ENCODE measurements at regions not wholly inside any gene's neighbourhood (a gene's known extent, or its start where the extent isn't known, plus 50 kb on each side); places are given as distances from the start of the nearest gene placed in this dataset.

DNA sequence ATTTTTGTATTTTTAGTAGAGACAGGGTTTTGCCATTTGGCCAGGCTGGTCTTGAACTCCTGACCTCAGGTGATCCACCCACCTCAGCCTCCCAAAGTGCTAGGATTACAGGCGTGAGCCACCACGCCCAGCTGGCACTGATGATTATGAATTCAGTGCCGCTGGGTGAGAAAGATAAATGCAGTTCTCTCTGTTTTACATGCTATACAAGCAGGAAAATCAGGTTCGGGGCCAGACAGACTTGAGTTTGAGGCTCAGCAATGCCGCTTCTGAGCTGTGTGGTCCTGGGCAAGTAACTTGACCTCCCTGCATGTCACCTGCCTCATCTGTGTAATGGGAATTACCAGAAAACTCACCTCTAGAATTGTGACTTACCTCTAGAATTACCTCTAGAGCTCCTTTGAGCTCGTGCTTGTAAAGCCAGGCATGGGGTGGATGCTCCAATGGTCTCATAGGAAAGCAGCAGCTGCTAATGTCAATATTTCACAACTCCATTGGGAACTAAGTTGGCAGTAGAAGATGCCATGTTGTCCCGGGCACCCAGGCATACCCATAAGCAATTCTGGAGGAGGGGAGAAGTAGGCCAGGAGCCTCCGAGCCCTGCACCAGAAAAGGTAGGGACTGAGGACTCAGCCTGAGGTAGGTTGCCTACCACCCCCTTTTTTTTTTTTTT lies 119.8 kb upstream of the SLC25A33 start:
- Histone ChIP-seq H3K9ac (ENCODE audit: extremely low read depth, insufficient read length, low read length) (no peak overlapping the region), H2BK12ac (ENCODE audit: insufficient read length, low read depth, low read length) (no peak overlapping the region), H3K4me2 (ENCODE audit: insufficient read depth, insufficient read length, low read length) (no peak overlapping the region), H2BK5ac (ENCODE audit: insufficient read length, low read length) (no peak overlapping the region), H2BK20ac (ENCODE audit: low read depth, low read length, poor library complexity, severe bottlenecking) (no peak overlapping the region), H3K14ac (ENCODE audit: insufficient read depth, low read length) (no peak overlapping the region), H3K23me2 (ENCODE audit: insufficient read length, low read depth, low read length, poor library complexity, severe bottlenecking) (no peaks in the 10 kb centered on the region), H4K5ac (ENCODE audit: insufficient read length, low read depth, low read length) (no peak overlapping the region), H2BK15ac (ENCODE audit: low read depth, low read length) (no peak overlapping the region), H3K79me2 (ENCODE audit: insufficient read depth, low read length) (no peaks in the 10 kb centered on the region), H3K18ac (ENCODE audit: insufficient read length, low read depth, low read length) (no peak overlapping the region), H2AK5ac (ENCODE audit: insufficient read length, low read length) (no peak overlapping the region), H3K56ac (ENCODE audit: insufficient read length, low read depth, low read length) (no peak overlapping the region), H3K27me3 (ENCODE audit: insufficient read depth, low read length) (no peaks in the 10 kb centered on the region; the same call in 1 of the 2 replicates), H2BK120ac (ENCODE audit: low read depth, low read length, poor library complexity, severe bottlenecking) (no peak overlapping the region), H3K4ac (ENCODE audit: low read depth, low read length) (no peak overlapping the region), H4K8ac (replicated peaks; ENCODE audit: insufficient read length, low read depth, low read length) (no peak overlapping the region), H3T11ph (ENCODE audit: low read length) (no peak overlapping the region), H3K9me3 (ENCODE audit: control insufficient read depth, low read depth, low read length) (no peaks in the 10 kb centered on the region), H3K4me1 (ENCODE audit: insufficient read depth, low read length) (no peaks in the 10 kb centered on the region), H4K91ac (ENCODE audit: insufficient read length, low read depth, low read length) (no peak overlapping the region), H3K23ac (ENCODE audit: insufficient read length, low read depth, low read length) (no peak overlapping the region), H4K20me1 (ENCODE audit: control insufficient read depth, insufficient read depth, insufficient read length) (no peaks in the 10 kb centered on the region), H2AFZ (ENCODE audit: low read length) (no peak overlapping the region), H3K79me1 (ENCODE audit: insufficient read depth, low read depth, low read length, poor library complexity, severe bottlenecking) (no peaks in the 10 kb centered on the region), H3K27ac (ENCODE audit: insufficient read length, low read depth, low read length) (no peak overlapping the region)
- no CpG with 5 or more reads among the region's 8 CpGs for WGBS (ENCODE audit: extremely low coverage, insufficient read length, low lambda C conversion rate)
- DNase-seq: no peak
- Mint-ChIP-seq H3K9me3 (no peaks in the 10 kb centered on the region), H3K27ac (no peak overlapping the region; a peak in 1 of 7 replicates), H3K27me3 (ENCODE audit: low read depth) (peaks cover 5% of the 10 kb centered on the region; the same call in 1 of the 2 replicates), H3K4me1 (peaks cover 3 to 7% of the 10 kb centered on the region in 2 experiments; a peak in 3 of 4 replicates), H3K4me3 (no peak overlapping the region), H3K36me3 (ENCODE audit: insufficient read depth in 1 of 3, low read depth in 3 of 3) (no peaks in the 10 kb centered on the region)
- TF ChIP-seq, protein P1, sequence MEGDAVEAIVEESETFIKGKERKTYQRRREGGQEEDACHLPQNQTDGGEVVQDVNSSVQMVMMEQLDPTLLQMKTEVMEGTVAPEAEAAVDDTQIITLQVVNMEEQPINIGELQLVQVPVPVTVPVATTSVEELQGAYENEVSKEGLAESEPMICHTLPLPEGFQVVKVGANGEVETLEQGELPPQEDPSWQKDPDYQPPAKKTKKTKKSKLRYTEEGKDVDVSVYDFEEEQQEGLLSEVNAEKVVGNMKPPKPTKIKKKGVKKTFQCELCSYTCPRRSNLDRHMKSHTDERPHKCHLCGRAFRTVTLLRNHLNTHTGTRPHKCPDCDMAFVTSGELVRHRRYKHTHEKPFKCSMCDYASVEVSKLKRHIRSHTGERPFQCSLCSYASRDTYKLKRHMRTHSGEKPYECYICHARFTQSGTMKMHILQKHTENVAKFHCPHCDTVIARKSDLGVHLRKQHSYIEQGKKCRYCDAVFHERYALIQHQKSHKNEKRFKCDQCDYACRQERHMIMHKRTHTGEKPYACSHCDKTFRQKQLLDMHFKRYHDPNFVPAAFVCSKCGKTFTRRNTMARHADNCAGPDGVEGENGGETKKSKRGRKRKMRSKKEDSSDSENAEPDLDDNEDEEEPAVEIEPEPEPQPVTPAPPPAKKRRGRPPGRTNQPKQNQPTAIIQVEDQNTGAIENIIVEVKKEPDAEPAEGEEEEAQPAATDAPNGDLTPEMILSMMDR (conservative IDR thresholded peaks at IDR 0.05): no peak

All from H9 (cell line).